ENCODE measurements at regions not wholly inside any gene's neighbourhood (a gene's known extent, or its start where the extent isn't known, plus 50 kb on each side); places are given as distances from the start of the nearest gene placed in this dataset.

- H3K9ac ChIP-seq (ENCODE audit: low read length): no peak overlapping the region
- no peaks in the 10 kb centered on the region for H3K36me3 ChIP-seq (ENCODE audit: insufficient read depth, low read length)
- H4K20me1 ChIP-seq (ENCODE audit: insufficient read depth): no peaks in the 10 kb centered on the region
- H3K4me2 ChIP-seq (ENCODE audit: low read length): no peak overlapping the region
- no peaks in the 10 kb centered on the region for H3F3A ChIP-seq (ENCODE audit: insufficient read depth, low read length, poor library complexity, severe bottlenecking)
- no peaks in the 10 kb centered on the region for H3K9me2 ChIP-seq (ENCODE audit: insufficient read depth, low read length)
- no peaks in the 10 kb centered on the region for H3K27me3 ChIP-seq (ENCODE audit: insufficient read depth, low read depth, low read length)
- no peak overlapping the region for H3K27ac ChIP-seq (ENCODE audit: low read length)
- TF ChIP-seq SMC3 (conservative IDR thresholded peaks at IDR 0.05; ENCODE audit: poor library complexity) (no peak), EZH2 (IDR thresholded peaks at IDR 0.05; ENCODE audit: borderline replicate concordance, insufficient read depth, low read length, poor library complexity, severe bottlenecking) (no peak), EP300 (conservative IDR thresholded peaks at IDR 0.05; ENCODE audit: poor library complexity, severe bottlenecking) (no peak)
- TF ChIP-seq, protein P1, sequence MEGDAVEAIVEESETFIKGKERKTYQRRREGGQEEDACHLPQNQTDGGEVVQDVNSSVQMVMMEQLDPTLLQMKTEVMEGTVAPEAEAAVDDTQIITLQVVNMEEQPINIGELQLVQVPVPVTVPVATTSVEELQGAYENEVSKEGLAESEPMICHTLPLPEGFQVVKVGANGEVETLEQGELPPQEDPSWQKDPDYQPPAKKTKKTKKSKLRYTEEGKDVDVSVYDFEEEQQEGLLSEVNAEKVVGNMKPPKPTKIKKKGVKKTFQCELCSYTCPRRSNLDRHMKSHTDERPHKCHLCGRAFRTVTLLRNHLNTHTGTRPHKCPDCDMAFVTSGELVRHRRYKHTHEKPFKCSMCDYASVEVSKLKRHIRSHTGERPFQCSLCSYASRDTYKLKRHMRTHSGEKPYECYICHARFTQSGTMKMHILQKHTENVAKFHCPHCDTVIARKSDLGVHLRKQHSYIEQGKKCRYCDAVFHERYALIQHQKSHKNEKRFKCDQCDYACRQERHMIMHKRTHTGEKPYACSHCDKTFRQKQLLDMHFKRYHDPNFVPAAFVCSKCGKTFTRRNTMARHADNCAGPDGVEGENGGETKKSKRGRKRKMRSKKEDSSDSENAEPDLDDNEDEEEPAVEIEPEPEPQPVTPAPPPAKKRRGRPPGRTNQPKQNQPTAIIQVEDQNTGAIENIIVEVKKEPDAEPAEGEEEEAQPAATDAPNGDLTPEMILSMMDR (IDR thresholded peaks at IDR 0.05; ENCODE audit: poor library complexity, severe bottlenecking): no peak
- H3K79me2 ChIP-seq (replicated peaks; ENCODE audit: insufficient read depth, low read length): no peaks in the 10 kb centered on the region
- no peaks in the 10 kb centered on the region for H3K9me3 ChIP-seq (ENCODE audit: low read length)
- no peak overlapping the region for H3K4me3 ChIP-seq (ENCODE audit: low read length)
- no peak overlapping the region for H2AFZ ChIP-seq (ENCODE audit: low read depth, low read length)
Measured at GRCh38 chr10:109668703-109669102, 254.6 kb downstream of the XPNPEP1 start.

DNA sequence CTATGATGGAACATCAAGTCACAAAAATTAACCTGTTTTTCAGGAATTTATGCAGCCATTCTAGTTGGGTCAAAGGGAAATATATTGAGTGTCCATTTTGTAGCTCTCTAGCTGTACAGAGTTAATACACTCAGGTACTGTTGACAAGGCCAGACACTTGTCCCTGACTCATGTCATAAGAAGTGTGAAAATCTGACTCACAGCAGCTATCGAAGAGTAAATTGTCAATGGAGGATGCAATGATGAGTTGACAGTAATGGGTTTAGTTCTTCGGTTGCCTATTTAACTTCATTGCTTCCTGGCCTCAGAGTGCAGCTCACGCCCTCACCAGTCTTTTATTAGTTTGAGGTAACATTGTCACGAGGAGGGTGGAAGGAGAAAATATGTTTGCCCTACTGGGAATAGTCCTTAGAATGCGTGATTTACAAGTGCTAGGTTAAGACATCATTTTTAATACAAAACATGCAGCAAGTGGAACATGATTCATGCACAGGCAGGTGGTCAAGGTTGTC is 255.1 kb downstream of the XPNPEP1 start:
- Histone ChIP-seq H3F3A (ENCODE audit: insufficient read depth, low read length, poor library complexity, severe bottlenecking) (no peaks in the 10 kb centered on the region), H3K27me3 (ENCODE audit: insufficient read depth, low read depth, low read length) (no peaks in the 10 kb centered on the region), H3K79me2 (replicated peaks; ENCODE audit: insufficient read depth, low read length) (no peaks in the 10 kb centered on the region), H3K9ac (ENCODE audit: low read length) (no peak overlapping the region), H3K9me2 (ENCODE audit: insufficient read depth, low read length) (no peaks in the 10 kb centered on the region), H4K20me1 (ENCODE audit: insufficient read depth) (no peaks in the 10 kb centered on the region), H2AFZ (ENCODE audit: low read depth, low read length) (no peak overlapping the region), H3K9me3 (ENCODE audit: low read length) (no peaks in the 10 kb centered on the region), H3K27ac (ENCODE audit: low read length) (no peak overlapping the region), H3K4me2 (ENCODE audit: low read length) (no peak overlapping the region), H3K4me3 (ENCODE audit: low read length) (no peak overlapping the region), H3K36me3 (ENCODE audit: insufficient read depth, low read length) (no peaks in the 10 kb centered on the region)
- TF ChIP-seq MXI1 (conservative IDR thresholded peaks at IDR 0.05; ENCODE audit: poor library complexity, severe bottlenecking) (peak; percentile 21), EP300 (conservative IDR thresholded peaks at IDR 0.05; ENCODE audit: poor library complexity, severe bottlenecking) (peak; percentile 98), POLR2AphosphoS5 (IDR thresholded peaks at IDR 0.05) (peak; percentile 86), SMC3 (conservative IDR thresholded peaks at IDR 0.05; ENCODE audit: poor library complexity) (no peak), EZH2 (IDR thresholded peaks at IDR 0.05; ENCODE audit: borderline replicate concordance, insufficient read depth, low read length, poor library complexity, severe bottlenecking) (no peak), TAF1 (IDR thresholded peaks at IDR 0.05; ENCODE audit: low read depth) (no peak)
- TF ChIP-seq, protein P2, sequence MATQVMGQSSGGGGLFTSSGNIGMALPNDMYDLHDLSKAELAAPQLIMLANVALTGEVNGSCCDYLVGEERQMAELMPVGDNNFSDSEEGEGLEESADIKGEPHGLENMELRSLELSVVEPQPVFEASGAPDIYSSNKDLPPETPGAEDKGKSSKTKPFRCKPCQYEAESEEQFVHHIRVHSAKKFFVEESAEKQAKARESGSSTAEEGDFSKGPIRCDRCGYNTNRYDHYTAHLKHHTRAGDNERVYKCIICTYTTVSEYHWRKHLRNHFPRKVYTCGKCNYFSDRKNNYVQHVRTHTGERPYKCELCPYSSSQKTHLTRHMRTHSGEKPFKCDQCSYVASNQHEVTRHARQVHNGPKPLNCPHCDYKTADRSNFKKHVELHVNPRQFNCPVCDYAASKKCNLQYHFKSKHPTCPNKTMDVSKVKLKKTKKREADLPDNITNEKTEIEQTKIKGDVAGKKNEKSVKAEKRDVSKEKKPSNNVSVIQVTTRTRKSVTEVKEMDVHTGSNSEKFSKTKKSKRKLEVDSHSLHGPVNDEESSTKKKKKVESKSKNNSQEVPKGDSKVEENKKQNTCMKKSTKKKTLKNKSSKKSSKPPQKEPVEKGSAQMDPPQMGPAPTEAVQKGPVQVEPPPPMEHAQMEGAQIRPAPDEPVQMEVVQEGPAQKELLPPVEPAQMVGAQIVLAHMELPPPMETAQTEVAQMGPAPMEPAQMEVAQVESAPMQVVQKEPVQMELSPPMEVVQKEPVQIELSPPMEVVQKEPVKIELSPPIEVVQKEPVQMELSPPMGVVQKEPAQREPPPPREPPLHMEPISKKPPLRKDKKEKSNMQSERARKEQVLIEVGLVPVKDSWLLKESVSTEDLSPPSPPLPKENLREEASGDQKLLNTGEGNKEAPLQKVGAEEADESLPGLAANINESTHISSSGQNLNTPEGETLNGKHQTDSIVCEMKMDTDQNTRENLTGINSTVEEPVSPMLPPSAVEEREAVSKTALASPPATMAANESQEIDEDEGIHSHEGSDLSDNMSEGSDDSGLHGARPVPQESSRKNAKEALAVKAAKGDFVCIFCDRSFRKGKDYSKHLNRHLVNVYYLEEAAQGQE (IDR thresholded peaks at IDR 0.05; ENCODE audit: borderline replicate concordance): no peak

DNA sequence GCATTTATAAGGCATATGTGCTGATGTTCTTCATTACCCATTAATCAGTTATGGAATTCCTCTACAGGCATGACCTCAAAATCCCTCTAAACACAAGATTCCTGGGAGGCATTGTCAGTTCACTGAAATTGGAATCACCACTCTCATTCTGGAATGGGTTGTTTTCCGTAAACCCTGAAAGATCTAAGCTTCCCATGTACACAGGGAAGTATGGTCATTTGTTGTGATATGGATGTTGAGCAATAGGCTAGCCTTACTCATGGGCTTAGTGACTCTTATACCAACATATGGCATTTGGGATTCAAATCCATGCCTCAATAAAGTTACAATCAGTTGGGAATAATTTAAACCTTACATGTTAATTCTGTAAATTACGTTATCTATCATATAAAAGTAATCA is 258.0 kb downstream of the XPNPEP1 start:
- no peak overlapping the region for H3K27ac ChIP-seq (ENCODE audit: low read length)
- no peaks in the 10 kb centered on the region for H3K27me3 ChIP-seq (ENCODE audit: insufficient read depth, low read depth, low read length)
- H3K9ac ChIP-seq (ENCODE audit: low read length): no peak overlapping the region
- no peaks in the 10 kb centered on the region for H3K79me2 ChIP-seq (replicated peaks; ENCODE audit: insufficient read depth, low read length)
- no peak overlapping the region for H3K4me2 ChIP-seq (ENCODE audit: low read length)
- TF ChIP-seq EP300 (conservative IDR thresholded peaks at IDR 0.05; ENCODE audit: poor library complexity, severe bottlenecking): no peak
- TF ChIP-seq MXI1 (conservative IDR thresholded peaks at IDR 0.05; ENCODE audit: poor library complexity, severe bottlenecking): no peak
- TF ChIP-seq EZH2 (IDR thresholded peaks at IDR 0.05; ENCODE audit: borderline replicate concordance, insufficient read depth, low read length, poor library complexity, severe bottlenecking): no peak
- no peak overlapping the region for H2AFZ ChIP-seq (ENCODE audit: low read depth, low read length)
- H4K20me1 ChIP-seq (ENCODE audit: insufficient read depth): no peaks in the 10 kb centered on the region
- H3K9me2 ChIP-seq (ENCODE audit: insufficient read depth, low read length): no peaks in the 10 kb centered on the region
- no peaks in the 10 kb centered on the region for H3K36me3 ChIP-seq (ENCODE audit: insufficient read depth, low read length)
- no peaks in the 10 kb centered on the region for H3K9me3 ChIP-seq (ENCODE audit: low read length)
- no peak overlapping the region for H3K4me3 ChIP-seq (ENCODE audit: low read length)
- no peaks in the 10 kb centered on the region for H3F3A ChIP-seq (ENCODE audit: insufficient read depth, low read length, poor library complexity, severe bottlenecking)
